Neural cell (in vitro differentiated cells): ENCODE measurements at regions not wholly inside any gene's neighbourhood (a gene's known extent, or its start where the extent isn't known, plus 50 kb on each side); places are given as distances from the start of the nearest gene placed in this dataset.

Source experiments
- H2AFZ ChIP-seq: fragments of 200-600, 300-800 bp; sonication (generic), shearing (Covaris generic); 2 replicates; pipeline ENCODE4 v1.6.0; 2014; ENCODE audit warnings: low read depth, mild to moderate bottlenecking, antibody characterized with exemption, low read length, moderate library complexity
- H3F3A ChIP-seq: fragments of 200-600 bp; shearing (Covaris generic); 2 replicates; pipeline ENCODE4 v1.6.1; 2016; ENCODE audit warnings: mild to moderate bottlenecking, moderate library complexity, mixed read lengths, antibody characterized with exemption, low read length; ENCODE audit not compliant: insufficient read depth, poor library complexity, severe bottlenecking
- H3K27ac ChIP-seq: fragments of 200-600, 300-800 bp; sonication (generic), shearing (Covaris generic); 2 replicates; pipeline ENCODE4 v1.5.1; 2014; ENCODE audit warnings: mild to moderate bottlenecking, low read length, moderate library complexity
- H3K27me3 ChIP-seq: fragments of 300-800, 200-600 bp; sonication (generic), shearing (Covaris generic); 2 replicates; pipeline ENCODE4 v1.6.0; 2014; ENCODE audit warnings: mild to moderate bottlenecking, low read depth, low read length, moderate library complexity; ENCODE audit not compliant: insufficient read depth
- H3K36me3 ChIP-seq: fragments of 300-800, 200-600 bp; sonication (generic), shearing (Covaris generic); 2 replicates; pipeline ENCODE4 v1.5.1; 2014; ENCODE audit warnings: mild to moderate bottlenecking, antibody characterized with exemption, low read length, moderate library complexity; ENCODE audit not compliant: insufficient read depth
- H3K4me2 ChIP-seq: fragments of 300-800, 200-600 bp; sonication (generic), shearing (Covaris generic); 2 replicates; pipeline ENCODE4 v1.6.0; 2014; ENCODE audit warnings: mild to moderate bottlenecking, low read length
- H3K4me3 ChIP-seq: fragments of 300-800, 200-600 bp; sonication (generic), shearing (Covaris generic); 2 replicates; pipeline ENCODE4 v1.5.1; 2014; ENCODE audit warnings: mild to moderate bottlenecking, low read length, moderate library complexity
- H3K79me2 ChIP-seq: fragments of 200-600 bp; shearing (Covaris generic); replicated peaks from 2 replicates; pipeline ENCODE4 v1.6.0; 2014; ENCODE audit warnings: mild to moderate bottlenecking, low read length, moderate library complexity; ENCODE audit not compliant: insufficient read depth
- H3K9ac ChIP-seq: fragments of 300-800, 200-600 bp; sonication (generic), shearing (Covaris generic); 2 replicates; pipeline ENCODE4 v1.6.1; 2016; ENCODE audit warnings: mild to moderate bottlenecking, low read length, mixed read lengths
- H3K9me2 ChIP-seq: fragments of 200-600 bp; shearing (Covaris generic); 2 replicates; pipeline ENCODE4 v1.6.1; 2016; ENCODE audit warnings: mild to moderate bottlenecking, low read length, mixed read lengths; ENCODE audit not compliant: insufficient read depth
- H3K9me3 ChIP-seq: fragments of 200-600, 300-800 bp; sonication (generic), shearing (Covaris generic); 2 replicates; pipeline ENCODE4 v1.6.1; 2016; ENCODE audit warnings: mild to moderate bottlenecking, mixed run types, low read length, moderate library complexity, mixed read lengths
- H4K20me1 ChIP-seq: fragments of 200-600 bp; shearing (Covaris generic); 2 replicates; pipeline ENCODE4 v1.6.1; 2016; ENCODE audit warnings: mild to moderate bottlenecking, mixed run types; ENCODE audit not compliant: insufficient read depth
- CTCF ChIP-seq: fragments of 450-650 bp; IDR thresholded peaks from 2 replicates; pipeline ENCODE4 v1.5.1; 2014; ENCODE audit warnings: antibody characterized with exemption, mild to moderate bottlenecking, moderate library complexity; ENCODE audit not compliant: poor library complexity, severe bottlenecking
- EP300 ChIP-seq: fragments of 450-650 bp; conservative IDR thresholded peaks from 2 replicates; pipeline ENCODE4 v1.6.1; 2014; ENCODE audit warnings: antibody characterized with exemption, mild to moderate bottlenecking, moderate library complexity; ENCODE audit not compliant: poor library complexity, severe bottlenecking
- EZH2 ChIP-seq: fragments of 200-600, 300-800 bp; shearing (Covaris generic), sonication (generic); IDR thresholded peaks from 2 replicates; pipeline ENCODE4 v1.6.1; 2014; ENCODE audit warnings: antibody characterized with exemption, low read length, borderline replicate concordance, mild to moderate bottlenecking; ENCODE audit not compliant: insufficient read depth, poor library complexity, severe bottlenecking
- MXI1 ChIP-seq: fragments of 450-650 bp; conservative IDR thresholded peaks from 2 replicates; pipeline ENCODE4 v1.6.1; 2014; ENCODE audit warnings: antibody characterized with exemption, mild to moderate bottlenecking; ENCODE audit not compliant: poor library complexity, severe bottlenecking
- POLR2AphosphoS5 ChIP-seq: IDR thresholded peaks from 2 replicates; pipeline ENCODE4 v1.6.1; 2012
- RAD21 ChIP-seq: fragments of 450-650 bp; conservative IDR thresholded peaks from 2 replicates; pipeline ENCODE4 v1.6.1; 2014; ENCODE audit warnings: antibody characterized with exemption, mild to moderate bottlenecking, moderate library complexity
- SMC3 ChIP-seq: fragments of 450-650 bp; conservative IDR thresholded peaks from 2 replicates; pipeline ENCODE4 v1.6.1; 2014; ENCODE audit warnings: antibody characterized with exemption, mild to moderate bottlenecking, moderate library complexity; ENCODE audit not compliant: poor library complexity
- TAF1 ChIP-seq: IDR thresholded peaks from 2 replicates; pipeline ENCODE4 v1.6.1; 2012; ENCODE audit warnings: low read depth
- TF ChIP-seq, protein P1 (sequence below): IDR thresholded peaks from 2 replicates; pipeline ENCODE4 v1.6.1; 2012; ENCODE audit warnings: borderline replicate concordance

GRCh38 chr17:77506371-77506991, 365.7 kb downstream of the SEC14L1 start:
- Histone ChIP-seq H3K9me2 (no peaks in the 10 kb centered on the region), H3K4me3 (no peak overlapping the region), H3F3A (no peaks in the 10 kb centered on the region), H3K36me3 (no peaks in the 10 kb centered on the region), H4K20me1 (no peaks in the 10 kb centered on the region), H3K27me3 (no peaks in the 10 kb centered on the region), H3K9me3 (no peaks in the 10 kb centered on the region), H3K79me2 (no peaks in the 10 kb centered on the region), H3K9ac (no peak overlapping the region), H3K4me2 (no peak overlapping the region), H3K27ac (no peak overlapping the region), H2AFZ (no peak overlapping the region)
- TF ChIP-seq, protein P1, sequence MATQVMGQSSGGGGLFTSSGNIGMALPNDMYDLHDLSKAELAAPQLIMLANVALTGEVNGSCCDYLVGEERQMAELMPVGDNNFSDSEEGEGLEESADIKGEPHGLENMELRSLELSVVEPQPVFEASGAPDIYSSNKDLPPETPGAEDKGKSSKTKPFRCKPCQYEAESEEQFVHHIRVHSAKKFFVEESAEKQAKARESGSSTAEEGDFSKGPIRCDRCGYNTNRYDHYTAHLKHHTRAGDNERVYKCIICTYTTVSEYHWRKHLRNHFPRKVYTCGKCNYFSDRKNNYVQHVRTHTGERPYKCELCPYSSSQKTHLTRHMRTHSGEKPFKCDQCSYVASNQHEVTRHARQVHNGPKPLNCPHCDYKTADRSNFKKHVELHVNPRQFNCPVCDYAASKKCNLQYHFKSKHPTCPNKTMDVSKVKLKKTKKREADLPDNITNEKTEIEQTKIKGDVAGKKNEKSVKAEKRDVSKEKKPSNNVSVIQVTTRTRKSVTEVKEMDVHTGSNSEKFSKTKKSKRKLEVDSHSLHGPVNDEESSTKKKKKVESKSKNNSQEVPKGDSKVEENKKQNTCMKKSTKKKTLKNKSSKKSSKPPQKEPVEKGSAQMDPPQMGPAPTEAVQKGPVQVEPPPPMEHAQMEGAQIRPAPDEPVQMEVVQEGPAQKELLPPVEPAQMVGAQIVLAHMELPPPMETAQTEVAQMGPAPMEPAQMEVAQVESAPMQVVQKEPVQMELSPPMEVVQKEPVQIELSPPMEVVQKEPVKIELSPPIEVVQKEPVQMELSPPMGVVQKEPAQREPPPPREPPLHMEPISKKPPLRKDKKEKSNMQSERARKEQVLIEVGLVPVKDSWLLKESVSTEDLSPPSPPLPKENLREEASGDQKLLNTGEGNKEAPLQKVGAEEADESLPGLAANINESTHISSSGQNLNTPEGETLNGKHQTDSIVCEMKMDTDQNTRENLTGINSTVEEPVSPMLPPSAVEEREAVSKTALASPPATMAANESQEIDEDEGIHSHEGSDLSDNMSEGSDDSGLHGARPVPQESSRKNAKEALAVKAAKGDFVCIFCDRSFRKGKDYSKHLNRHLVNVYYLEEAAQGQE, result no peak
- no peak for TF ChIP-seq RAD21
- no peak for TF ChIP-seq TAF1
- TF ChIP-seq POLR2AphosphoS5, result no peak
- TF ChIP-seq EZH2, result no peak
- no peak for TF ChIP-seq EP300
- TF ChIP-seq SMC3, result no peak
- no peak for TF ChIP-seq MXI1
- no peak for TF ChIP-seq CTCF

DNA sequence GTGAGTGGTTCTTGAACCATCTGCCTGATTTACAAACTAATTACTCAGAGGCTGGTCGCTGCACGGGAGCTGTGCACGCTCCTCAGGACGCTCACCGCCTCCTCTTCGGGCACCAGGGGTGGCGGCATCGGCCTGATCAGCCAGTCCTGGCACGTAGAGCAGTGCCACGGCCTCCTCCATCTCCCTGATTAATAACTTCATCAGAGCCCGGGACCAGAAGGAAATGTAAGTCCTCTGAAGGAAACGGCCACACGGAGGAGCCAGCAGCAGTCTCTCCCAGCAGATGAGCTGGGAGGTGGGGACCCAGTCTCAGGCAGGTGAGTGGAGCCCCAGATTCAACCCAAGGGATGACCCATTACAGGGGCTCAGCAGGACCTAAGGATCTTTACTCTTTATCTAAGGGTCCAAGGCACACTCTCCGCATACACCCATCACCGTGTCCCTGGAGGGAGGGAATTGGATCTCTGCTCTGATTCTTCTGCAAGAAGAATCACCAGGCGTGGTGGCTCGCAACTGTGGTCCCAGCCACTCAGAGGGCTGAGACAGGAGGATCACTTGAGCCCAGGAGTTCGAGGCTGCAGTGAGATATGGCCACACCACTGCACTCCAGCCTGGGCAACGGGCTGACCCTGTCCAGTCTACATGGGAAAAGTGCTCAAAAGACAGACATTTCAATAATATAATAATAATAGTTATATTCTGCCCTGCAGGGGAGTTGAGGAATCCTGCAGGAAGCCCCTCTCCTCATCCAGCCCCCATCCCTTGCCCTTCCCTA, 366.5 kb downstream of the SEC14L1 start:
- Histone ChIP-seq H3K9me2 (no peaks in the 10 kb centered on the region), H3K9me3 (no peaks in the 10 kb centered on the region), H3F3A (no peaks in the 10 kb centered on the region), H3K79me2 (no peaks in the 10 kb centered on the region), H4K20me1 (no peaks in the 10 kb centered on the region), H3K9ac (no peak overlapping the region), H3K27me3 (no peaks in the 10 kb centered on the region), H3K4me2 (no peak overlapping the region), H3K27ac (no peak overlapping the region), H3K36me3 (no peaks in the 10 kb centered on the region), H3K4me3 (no peak overlapping the region), H2AFZ (no peak overlapping the region)
- TF ChIP-seq, protein P1, result no peak
- no peak for TF ChIP-seq EZH2
